ENCODE measurements at regions not wholly inside any gene's neighbourhood (a gene's known extent, or its start where the extent isn't known, plus 50 kb on each side); places are given as distances from the start of the nearest gene placed in this dataset.

GRCh38 chrY:15624928-15625327 lies 1100.6 kb downstream of the NLGN4Y start:
- no peak overlapping the region for H3K27ac ChIP-seq
- TF ChIP-seq POLR2A (IDR thresholded peaks at IDR 0.05), result no peak
- TF ChIP-seq CTCF (IDR thresholded peaks at IDR 0.05), result no peak
- 32 to 60% methylated on average over 2 of the region's 2 CpGs for WGBS, 2 donors
- H3K27me3 ChIP-seq, result no peaks in the 10 kb centered on the region
- H3K36me3 ChIP-seq, result no peaks in the 10 kb centered on the region
- H3K4me3 ChIP-seq (replicated peaks in 1 of 3), result no peak overlapping the region
- H3K4me1 ChIP-seq, result no peaks in the 10 kb centered on the region
- no peak for DNase-seq
- intact Hi-C loops (cut with DNase I), result no loop called here
- H3K9me3 ChIP-seq, result no peaks in the 10 kb centered on the region

- H3K27ac ChIP-seq, result no peak overlapping the region
- no peaks in the 10 kb centered on the region for H3K36me3 ChIP-seq
- no peak for DNase-seq
- no peaks in the 10 kb centered on the region for H3K9me3 ChIP-seq
- no peaks in the 10 kb centered on the region for H3K27me3 ChIP-seq
- intact Hi-C loops (cut with DNase I), result no loop called here
- no peak overlapping the region for H3K4me3 ChIP-seq (replicated peaks in 1 of 3)
- no peak for TF ChIP-seq CTCF (IDR thresholded peaks at IDR 0.05)
- no peak for TF ChIP-seq POLR2A (IDR thresholded peaks at IDR 0.05)
- no peaks in the 10 kb centered on the region for H3K4me1 ChIP-seq
Observed at GRCh38 chrY:15648198-15648597, 1123.9 kb downstream of the NLGN4Y start.

- H3K36me3 ChIP-seq, result no peaks in the 10 kb centered on the region
- no peak overlapping the region for H3K4me3 ChIP-seq (replicated peaks in 1 of 3)
- no peak for DNase-seq
- no peaks in the 10 kb centered on the region for H3K9me3 ChIP-seq
- no peak overlapping the region for H3K27ac ChIP-seq
- no peaks in the 10 kb centered on the region for H3K27me3 ChIP-seq
- no peaks in the 10 kb centered on the region for H3K4me1 ChIP-seq
- intact Hi-C loops (cut with DNase I), result no loop called here
- 39 to 57% methylated on average over 2 of the region's 2 CpGs for WGBS, 2 donors
- TF ChIP-seq CTCF (IDR thresholded peaks at IDR 0.05) (no peak), POLR2A (IDR thresholded peaks at IDR 0.05) (no peak)
Observed at GRCh38 chrY:15650056-15650455, 1125.7 kb downstream of the NLGN4Y start.

GRCh38 chrY:15688531-15688930 lies 1164.2 kb downstream of the NLGN4Y start:
- no peaks in the 10 kb centered on the region for H3K9me3 ChIP-seq
- no peak overlapping the region for H3K27ac ChIP-seq
- no peaks in the 10 kb centered on the region for H3K36me3 ChIP-seq
- peak; percentile 1 to 2 for DNase-seq
- TF ChIP-seq CTCF (IDR thresholded peaks at IDR 0.05), result no peak
- no peak for TF ChIP-seq POLR2A (IDR thresholded peaks at IDR 0.05)
- H3K27me3 ChIP-seq, result no peaks in the 10 kb centered on the region
- H3K4me1 ChIP-seq, result no peaks in the 10 kb centered on the region
- intact Hi-C loops (cut with DNase I), result no loop called here
- no peak overlapping the region for H3K4me3 ChIP-seq (replicated peaks in 1 of 3)
- 76 to 80% methylated on average over 1 of the region's 1 CpG for WGBS, 2 donors

- DNase-seq, result no peak
- no peaks in the 10 kb centered on the region for H3K9me3 ChIP-seq
- no peaks in the 10 kb centered on the region for H3K27me3 ChIP-seq
- no peak overlapping the region for H3K4me3 ChIP-seq (replicated peaks in 1 of 3)
- 95 to 100% methylated on average over 1 of the region's 1 CpG for WGBS, 2 donors
- intact Hi-C loops (cut with DNase I), result no loop called here
- no peak overlapping the region for H3K27ac ChIP-seq
- H3K4me1 ChIP-seq, result no peaks in the 10 kb centered on the region
- H3K36me3 ChIP-seq, result no peaks in the 10 kb centered on the region
- TF ChIP-seq CTCF (IDR thresholded peaks at IDR 0.05), result no peak
- no peak for TF ChIP-seq POLR2A (IDR thresholded peaks at IDR 0.05)
Observed at GRCh38 chrY:15689994-15690393, 1165.7 kb downstream of the NLGN4Y start.
